Keratinocyte (primary cell): ENCODE measurements at regions not wholly inside any gene's neighbourhood (a gene's known extent, or its start where the extent isn't known, plus 50 kb on each side); places are given as distances from the start of the nearest gene placed in this dataset.

ENCODE experiments used
- DNase-seq: peaks from one replicate; pipeline ENCODE4 v3.0.0-alpha.2; 2011; ENCODE audit warnings: low read depth, missing footprints, low spot score
- FAIRE-seq: peaks from 2 replicates; lab custom pipeline; 2011; peaks lifted over from hg19 to GRCh38; lab: Jason Lieb, UNC
- H2AFZ ChIP-seq: 2 replicates; pipeline ENCODE4 v1.6.0; 2012; ENCODE audit warnings: low read length, control low read depth, inconsistent platforms; ENCODE audit not compliant: control insufficient read depth
- H3K27ac ChIP-seq: 2 replicates; pipeline ENCODE4 v1.5.1; 2011; ENCODE audit warnings: low read length; ENCODE audit not compliant: control insufficient read depth, insufficient read depth
- H3K27me3 ChIP-seq: 3 replicates; pipeline ENCODE4 v1.6.0; 2011; ENCODE audit warnings: low read length; ENCODE audit not compliant: control insufficient read depth, insufficient read depth; ENCODE audit errors: extremely low read depth
- H3K36me3 ChIP-seq, 2 experiments: 2 replicates in 1 of 2; 3 replicates in 1 of 2; pipeline ENCODE4 v1.5.1; 2011; ENCODE audit warnings: low read length in 2 of 2, mild to moderate bottlenecking in 1 of 2; ENCODE audit not compliant: control insufficient read depth in 2 of 2, insufficient read depth in 2 of 2; ENCODE audit errors: extremely low read depth in 1 of 2
- H3K4me1 ChIP-seq: 3 replicates; pipeline ENCODE4 v1.5.1; 2011; ENCODE audit warnings: low read length; ENCODE audit not compliant: control insufficient read depth, insufficient read depth; ENCODE audit errors: extremely low read depth
- H3K4me2 ChIP-seq: 3 replicates; pipeline ENCODE4 v1.6.0; 2011; ENCODE audit warnings: low read depth, low read length; ENCODE audit not compliant: control insufficient read depth, insufficient read depth; ENCODE audit errors: extremely low read depth
- H3K4me3 ChIP-seq, 3 experiments: fragments of 200-600 bp in 1 of 3; sonication (generic) in 1 of 3; 2 replicates in 2 of 3; 3 replicates in 1 of 3; pipeline ENCODE4 v1.5.1; 2011 to 2016; ENCODE audit warnings: low read length in 3 of 3, mild to moderate bottlenecking in 3 of 3, control low read depth in 2 of 3, inconsistent platforms in 1 of 3, low read depth in 1 of 3, mixed read lengths in 1 of 3, mixed run types in 1 of 3, moderate library complexity in 1 of 3; ENCODE audit not compliant: control insufficient read depth in 2 of 3, insufficient read depth in 2 of 3; ENCODE audit errors: extremely low read depth in 1 of 3
- H3K79me2 ChIP-seq: 2 replicates; pipeline ENCODE4 v1.6.0; 2012; ENCODE audit warnings: low read length; ENCODE audit not compliant: control insufficient read depth, insufficient read depth
- H3K9ac ChIP-seq: 3 replicates; pipeline ENCODE4 v1.6.0; 2011; ENCODE audit warnings: low read length; ENCODE audit not compliant: control insufficient read depth, insufficient read depth; ENCODE audit errors: extremely low read depth
- H3K9me1 ChIP-seq: 3 replicates; pipeline ENCODE4 v1.6.0; 2011; ENCODE audit warnings: low read length; ENCODE audit not compliant: control insufficient read depth, insufficient read depth; ENCODE audit errors: extremely low read depth
- H3K9me3 ChIP-seq: 2 replicates; pipeline ENCODE4 v1.5.1; 2012; ENCODE audit warnings: low read depth, low read length; ENCODE audit not compliant: control insufficient read depth
- H4K20me1 ChIP-seq: 3 replicates; pipeline ENCODE4 v1.6.0; 2011; ENCODE audit warnings: low read length; ENCODE audit not compliant: control insufficient read depth, insufficient read depth; ENCODE audit errors: extremely low read depth
- EZH2 ChIP-seq: IDR thresholded peaks from one replicate; pipeline ENCODE4 v1.6.1; 2012; ENCODE audit warnings: inconsistent platforms, mild to moderate bottlenecking, low read length, moderate library complexity
- dilution Hi-C: fragments of 300-500 bp; cut with MboI; formaldehyde crosslinking; loops from one replicate; pipeline ENCODE4 v1.7.0; 2020; ENCODE audit warnings: low sequenced_read_pairs; ENCODE audit not compliant: extremely low pct_ligation_motif_present
- TF ChIP-seq, protein P1 (sequence below), 3 experiments: IDR thresholded peaks in 1 of 3; conservative IDR thresholded peaks in 1 of 3; optimal IDR thresholded peaks in 1 of 3; 2 replicates in 2 of 3; 3 replicates in 1 of 3; pipeline versions ENCODE3 to v1.5.1; 2011; ENCODE audit warnings: low read length in 3 of 3, mild to moderate bottlenecking in 3 of 3, moderate library complexity in 2 of 3, control low read depth in 1 of 3, inconsistent platforms in 1 of 3; ENCODE audit not compliant: insufficient read depth in 2 of 3; ENCODE audit errors: extremely low read depth in 1 of 3

DNA sequence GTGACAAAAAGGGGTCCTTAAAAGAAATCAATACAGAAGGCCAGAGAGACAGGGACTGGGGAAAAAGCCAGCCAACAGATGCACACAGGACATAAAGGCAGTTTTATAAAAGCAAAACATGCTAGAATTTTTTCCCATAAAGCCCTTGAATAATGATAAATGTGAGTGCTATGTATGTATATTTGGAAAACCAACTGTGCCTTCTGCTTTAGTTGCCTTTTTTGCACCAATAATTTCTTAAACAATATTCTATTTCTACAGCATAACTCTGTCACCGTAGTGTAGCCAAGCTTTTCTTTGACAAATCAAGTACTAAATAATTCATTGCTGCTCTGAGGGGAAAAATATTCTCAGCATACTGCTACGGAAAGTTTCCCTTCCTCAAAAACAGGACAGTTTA, 730.6 kb upstream of the NRSN1 start:
- H3K9me1 ChIP-seq: no peaks in the 10 kb centered on the region
- no peaks in the 10 kb centered on the region for H3K36me3 ChIP-seq
- H3K4me1 ChIP-seq: no peaks in the 10 kb centered on the region
- H3K9me3 ChIP-seq: no peaks in the 10 kb centered on the region
- no peak overlapping the region for H2AFZ ChIP-seq
- no peak overlapping the region for H3K9ac ChIP-seq
- TF ChIP-seq EZH2: no peak
- TF ChIP-seq, protein P1, sequence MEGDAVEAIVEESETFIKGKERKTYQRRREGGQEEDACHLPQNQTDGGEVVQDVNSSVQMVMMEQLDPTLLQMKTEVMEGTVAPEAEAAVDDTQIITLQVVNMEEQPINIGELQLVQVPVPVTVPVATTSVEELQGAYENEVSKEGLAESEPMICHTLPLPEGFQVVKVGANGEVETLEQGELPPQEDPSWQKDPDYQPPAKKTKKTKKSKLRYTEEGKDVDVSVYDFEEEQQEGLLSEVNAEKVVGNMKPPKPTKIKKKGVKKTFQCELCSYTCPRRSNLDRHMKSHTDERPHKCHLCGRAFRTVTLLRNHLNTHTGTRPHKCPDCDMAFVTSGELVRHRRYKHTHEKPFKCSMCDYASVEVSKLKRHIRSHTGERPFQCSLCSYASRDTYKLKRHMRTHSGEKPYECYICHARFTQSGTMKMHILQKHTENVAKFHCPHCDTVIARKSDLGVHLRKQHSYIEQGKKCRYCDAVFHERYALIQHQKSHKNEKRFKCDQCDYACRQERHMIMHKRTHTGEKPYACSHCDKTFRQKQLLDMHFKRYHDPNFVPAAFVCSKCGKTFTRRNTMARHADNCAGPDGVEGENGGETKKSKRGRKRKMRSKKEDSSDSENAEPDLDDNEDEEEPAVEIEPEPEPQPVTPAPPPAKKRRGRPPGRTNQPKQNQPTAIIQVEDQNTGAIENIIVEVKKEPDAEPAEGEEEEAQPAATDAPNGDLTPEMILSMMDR (optimal IDR thresholded peaks at IDR 0.05 in 1 of 3, IDR thresholded peaks at IDR 0.05 in 1 of 3, conservative IDR thresholded peaks at IDR 0.05 in 1 of 3; ENCODE audit: extremely low read depth in 1 of 3, insufficient read depth in 2 of 3, low read length in 3 of 3): no peak
- H3K79me2 ChIP-seq: no peaks in the 10 kb centered on the region
- FAIRE-seq (no peak), DNase-seq (no peak)
- no peak overlapping the region for H3K4me3 ChIP-seq
- H3K4me2 ChIP-seq: no peak overlapping the region
- dilution Hi-C loops: no loop called here
- no peaks in the 10 kb centered on the region for H3K27me3 ChIP-seq
- H3K27ac ChIP-seq: no peak overlapping the region
- no peaks in the 10 kb centered on the region for H4K20me1 ChIP-seq

GRCh38 chr6:23396949-23397348, 729.1 kb upstream of the NRSN1 start:
- H4K20me1 ChIP-seq: no peaks in the 10 kb centered on the region
- H3K4me3 ChIP-seq: no peak overlapping the region
- H3K27ac ChIP-seq: no peak overlapping the region
- H3K9me3 ChIP-seq: no peaks in the 10 kb centered on the region
- no peak for TF ChIP-seq EZH2
- TF ChIP-seq, protein P1 (optimal IDR thresholded peaks at IDR 0.05 in 1 of 3, IDR thresholded peaks at IDR 0.05 in 1 of 3, conservative IDR thresholded peaks at IDR 0.05 in 1 of 3; ENCODE audit: extremely low read depth in 1 of 3, insufficient read depth in 2 of 3, low read length in 3 of 3): no peak
- H3K9me1 ChIP-seq: no peaks in the 10 kb centered on the region
- FAIRE-seq (no peak), DNase-seq (no peak)
- no peak overlapping the region for H2AFZ ChIP-seq
- no peak overlapping the region for H3K9ac ChIP-seq
- H3K79me2 ChIP-seq: no peaks in the 10 kb centered on the region
- H3K27me3 ChIP-seq: no peaks in the 10 kb centered on the region
- dilution Hi-C loops: no loop called here
- H3K36me3 ChIP-seq: no peaks in the 10 kb centered on the region
- H3K4me1 ChIP-seq: no peaks in the 10 kb centered on the region
- H3K4me2 ChIP-seq: no peak overlapping the region
